GM23338 (cell line): ENCODE measurements at regions not wholly inside any gene's neighbourhood (a gene's known extent, or its start where the extent isn't known, plus 50 kb on each side); places are given as distances from the start of the nearest gene placed in this dataset.

Experiments
- ATAC-seq: fragments of 200-7000 bp; cut with Tn5 transposase; 3 replicates; pipeline ENCODE4 v1.9.1; 2020
- DNase-seq: peaks from one replicate; pipeline ENCODE4 v3.0.0-alpha.2; 2015; ENCODE audit warnings: low spot score
- H2AFZ ChIP-seq: fragments of 200-600 bp; sonication (generic); 2 replicates; pipeline ENCODE4 v1.8.0; 2016; ENCODE audit warnings: antibody characterized with exemption, mild to moderate bottlenecking, moderate library complexity
- H3F3A ChIP-seq: fragments of 200-600 bp; sonication (generic); replicated peaks from 2 replicates; pipeline ENCODE4 v1.8.0; 2017; ENCODE audit warnings: antibody characterized with exemption, mixed run types, low read depth
- H3K27ac ChIP-seq: fragments of 200-600 bp; sonication (generic); 2 replicates; pipeline ENCODE4 v1.6.1; 2016; ENCODE audit warnings: low read depth
- H3K27me3 ChIP-seq: fragments of 200-600 bp; sonication (generic); 2 replicates; pipeline ENCODE4 v1.8.0; 2016; ENCODE audit warnings: mild to moderate bottlenecking, mixed run types, moderate library complexity; ENCODE audit not compliant: insufficient read depth
- H3K36me3 ChIP-seq: fragments of 200-600 bp; sonication (generic); 2 replicates; pipeline ENCODE4 v1.8.0; 2016; ENCODE audit warnings: mild to moderate bottlenecking; ENCODE audit not compliant: insufficient read depth
- H3K4me1 ChIP-seq: fragments of 200-600 bp; sonication (generic); 2 replicates; pipeline ENCODE4 v1.8.0; 2016; ENCODE audit warnings: mild to moderate bottlenecking, moderate library complexity; ENCODE audit not compliant: insufficient read depth
- H3K4me2 ChIP-seq: fragments of 200-600 bp; sonication (generic); 2 replicates; pipeline ENCODE4 v1.7.1; 2017; ENCODE audit warnings: mixed run types
- H3K4me3 ChIP-seq: fragments of 200-600 bp; sonication (generic); 2 replicates; pipeline ENCODE4 v1.6.1; 2016; ENCODE audit warnings: mixed run types
- H3K79me2 ChIP-seq: fragments of 200-600 bp; sonication (generic); replicated peaks from 2 replicates; pipeline ENCODE4 v1.8.0; 2017; ENCODE audit warnings: mild to moderate bottlenecking; ENCODE audit not compliant: insufficient read depth
- H3K9me2 ChIP-seq: fragments of 200-600 bp; sonication (generic); 2 replicates; pipeline ENCODE4 v1.8.0; 2017; ENCODE audit not compliant: insufficient read depth
- H4K20me1 ChIP-seq: fragments of 200-600 bp; sonication (generic); replicated peaks from 2 replicates; pipeline ENCODE4 v1.8.0; 2017; ENCODE audit warnings: mild to moderate bottlenecking; ENCODE audit not compliant: insufficient read depth
- H3K27ac Mint-ChIP-seq: 2 replicates; pipeline ENCODE4 v1.8.0; 2020; ENCODE audit warnings: inconsistent platforms, mild to moderate bottlenecking, moderate library complexity, mixed read lengths
- H3K27me3 Mint-ChIP-seq: 3 replicates; pipeline ENCODE4 v1.8.0; 2022; ENCODE audit warnings: low read depth, mild to moderate bottlenecking, moderate library complexity, mixed read lengths, inconsistent platforms; ENCODE audit not compliant: insufficient read depth, poor library complexity
- H3K36me3 Mint-ChIP-seq: 3 replicates; pipeline ENCODE4 v1.8.0; 2021; ENCODE audit warnings: low read depth, mild to moderate bottlenecking, inconsistent platforms, moderate library complexity, mixed read lengths
- H3K4me1 Mint-ChIP-seq: 3 replicates; pipeline ENCODE4 v1.8.0; 2020; ENCODE audit warnings: mild to moderate bottlenecking, inconsistent platforms, mixed read lengths
- H3K4me3 Mint-ChIP-seq: 3 replicates; pipeline ENCODE4 v1.8.0; 2021; ENCODE audit warnings: moderate library complexity, mild to moderate bottlenecking, inconsistent platforms, mixed read lengths
- H3K9me3 Mint-ChIP-seq: 3 replicates; pipeline ENCODE4 v1.8.0; 2020; ENCODE audit warnings: moderate library complexity, mild to moderate bottlenecking, inconsistent platforms, mixed read lengths
- EZH2 ChIP-seq: fragments of 200-600 bp; sonication (generic); IDR thresholded peaks from one replicate; pipeline ENCODE4 v1.8.0; 2017; ENCODE audit warnings: antibody characterized with exemption, mild to moderate bottlenecking, low read depth; ENCODE audit not compliant: unreplicated experiment
- EZH2phosphoT487 ChIP-seq: fragments of 200-600 bp; sonication (generic); IDR thresholded peaks from one replicate; pipeline ENCODE4 v1.8.1; 2018; ENCODE audit warnings: antibody characterized with exemption; ENCODE audit not compliant: unreplicated experiment
- JUNB ChIP-seq: IDR thresholded peaks from one replicate; pipeline ENCODE4 v1.6.1; 2016; ENCODE audit warnings: antibody characterized with exemption; ENCODE audit not compliant: unreplicated experiment
- NANOG ChIP-seq: IDR thresholded peaks from 2 replicates; pipeline ENCODE4 v1.6.1; 2016; ENCODE audit warnings: antibody characterized with exemption, borderline replicate concordance
- POLR2AphosphoS5 ChIP-seq: IDR thresholded peaks from 2 replicates; pipeline ENCODE4 v1.6.1; 2016; ENCODE audit warnings: antibody characterized with exemption, low read depth
- STAT1 ChIP-seq: IDR thresholded peaks from one replicate; pipeline ENCODE4 v1.6.1; 2016; ENCODE audit warnings: antibody characterized with exemption; ENCODE audit not compliant: unreplicated experiment
- ZNF462 ChIP-seq: fragments of 250-450 bp; sonication (Bioruptor Pico); IDR thresholded peaks from 2 replicates; pipeline ENCODE4 v1.5.0; 2020; ENCODE audit warnings: mild to moderate bottlenecking, moderate library complexity
- TF ChIP-seq, protein P1 (sequence below), 2 experiments: fragments of 200-600 bp in 1 of 2; sonication (generic) in 1 of 2; conservative IDR thresholded peaks; 2 replicates each; pipeline versions ENCODE4 v1.5.1 to v1.6.1; 2016 to 2017; ENCODE audit warnings: antibody characterized with exemption in 2 of 2, low read depth in 2 of 2, mild to moderate bottlenecking in 2 of 2, moderate library complexity in 1 of 2

DNA sequence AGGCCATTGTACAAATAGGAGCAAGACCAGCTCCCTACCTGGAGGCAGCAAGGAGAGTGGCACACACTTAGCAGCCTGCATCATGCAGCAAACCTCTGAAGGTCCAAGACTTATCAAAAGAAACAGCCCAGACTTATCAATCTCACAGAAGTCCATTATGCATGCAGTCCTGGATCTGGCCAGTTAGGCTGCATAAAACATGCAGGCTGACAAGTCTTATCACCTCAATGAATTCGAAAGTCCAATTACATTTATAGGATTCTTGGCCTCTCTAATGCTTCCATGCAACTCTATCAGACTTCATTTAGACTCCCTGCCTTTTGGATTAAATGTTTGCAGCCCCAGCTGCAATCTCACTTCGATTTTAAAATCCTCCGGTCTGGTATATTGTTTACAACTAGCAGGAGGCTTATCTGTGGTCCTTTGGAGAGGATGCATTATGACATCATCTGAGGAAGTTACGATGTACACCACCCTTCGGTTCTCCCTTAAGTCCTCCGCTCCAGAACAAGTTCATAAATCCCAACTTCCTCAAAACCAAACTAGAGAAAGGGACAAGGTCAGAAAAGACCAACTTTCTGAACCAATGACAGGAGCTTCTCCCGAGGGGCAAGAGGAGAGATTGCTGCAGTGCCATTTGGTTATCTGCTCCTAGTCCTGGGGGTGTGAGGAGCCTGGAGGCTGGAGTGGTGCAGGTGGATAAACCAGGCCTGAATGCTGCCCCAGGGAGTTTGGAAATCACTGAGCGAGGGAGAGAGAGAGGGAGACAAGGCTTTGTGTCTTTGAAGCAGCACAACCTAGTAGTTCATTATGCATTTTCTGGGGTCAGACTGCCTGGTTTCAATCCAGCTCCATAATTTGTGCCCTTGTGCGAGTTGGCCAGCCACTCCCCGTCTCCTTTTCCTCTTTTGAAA, 313.9 kb downstream of the TLE1 start:
- Histone ChIP-seq H3F3A (no peaks in the 10 kb centered on the region), H3K9me2 (no peaks in the 10 kb centered on the region), H3K4me3 (no peak overlapping the region), H3K4me1 (0 out of 2 replicates have a peak, but pooled peaks cover 7% of the 10 kb centered on the region), H3K27me3 (no peaks in the 10 kb centered on the region), H3K4me2 (no peak overlapping the region), H2AFZ (peak overlapping the region; percentile 72), H3K79me2 (no peaks in the 10 kb centered on the region), H4K20me1 (no peaks in the 10 kb centered on the region), H3K36me3 (no peaks in the 10 kb centered on the region), H3K27ac (no peak overlapping the region)
- ATAC-seq (no peak), DNase-seq (no peak)
- Mint-ChIP-seq H3K4me3 (no peak overlapping the region), H3K36me3 (no peaks in the 10 kb centered on the region), H3K4me1 (peaks cover 19% of the 10 kb centered on the region), H3K9me3 (no peaks in the 10 kb centered on the region), H3K27me3 (peaks cover 2% of the 10 kb centered on the region), H3K27ac (no peak overlapping the region)
- TF ChIP-seq JUNB (no peak), POLR2AphosphoS5 (no peak), STAT1 (no peak), EZH2 (no peak), NANOG (no peak), EZH2phosphoT487 (no peak)
- TF ChIP-seq, protein P1, sequence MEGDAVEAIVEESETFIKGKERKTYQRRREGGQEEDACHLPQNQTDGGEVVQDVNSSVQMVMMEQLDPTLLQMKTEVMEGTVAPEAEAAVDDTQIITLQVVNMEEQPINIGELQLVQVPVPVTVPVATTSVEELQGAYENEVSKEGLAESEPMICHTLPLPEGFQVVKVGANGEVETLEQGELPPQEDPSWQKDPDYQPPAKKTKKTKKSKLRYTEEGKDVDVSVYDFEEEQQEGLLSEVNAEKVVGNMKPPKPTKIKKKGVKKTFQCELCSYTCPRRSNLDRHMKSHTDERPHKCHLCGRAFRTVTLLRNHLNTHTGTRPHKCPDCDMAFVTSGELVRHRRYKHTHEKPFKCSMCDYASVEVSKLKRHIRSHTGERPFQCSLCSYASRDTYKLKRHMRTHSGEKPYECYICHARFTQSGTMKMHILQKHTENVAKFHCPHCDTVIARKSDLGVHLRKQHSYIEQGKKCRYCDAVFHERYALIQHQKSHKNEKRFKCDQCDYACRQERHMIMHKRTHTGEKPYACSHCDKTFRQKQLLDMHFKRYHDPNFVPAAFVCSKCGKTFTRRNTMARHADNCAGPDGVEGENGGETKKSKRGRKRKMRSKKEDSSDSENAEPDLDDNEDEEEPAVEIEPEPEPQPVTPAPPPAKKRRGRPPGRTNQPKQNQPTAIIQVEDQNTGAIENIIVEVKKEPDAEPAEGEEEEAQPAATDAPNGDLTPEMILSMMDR (conservative IDR thresholded peaks at IDR 0.05; ENCODE audit: low read depth in 2 of 2), result no peak

GRCh38 chr9:81374459-81375186, 314.7 kb downstream of the TLE1 start:
- TF ChIP-seq ZNF462 (CRISPR knock-in tag), result no peak
- Histone ChIP-seq H3K4me1 (0 out of 2 replicates have a peak, but pooled peaks cover 7% of the 10 kb centered on the region), H3K27me3 (no peaks in the 10 kb centered on the region), H2AFZ (peak overlapping the region; percentile 72), H3K36me3 (no peaks in the 10 kb centered on the region), H3K79me2 (no peaks in the 10 kb centered on the region), H3K4me2 (no peak overlapping the region), H3K27ac (no peak overlapping the region), H4K20me1 (no peaks in the 10 kb centered on the region), H3K4me3 (no peak overlapping the region), H3F3A (no peaks in the 10 kb centered on the region), H3K9me2 (no peaks in the 10 kb centered on the region)
- Mint-ChIP-seq H3K27ac (no peak overlapping the region), H3K4me1 (peaks cover 19% of the 10 kb centered on the region), H3K36me3 (no peaks in the 10 kb centered on the region), H3K27me3 (peaks cover 2% of the 10 kb centered on the region), H3K9me3 (no peaks in the 10 kb centered on the region), H3K4me3 (no peak overlapping the region)
- no peak for ATAC-seq
- no peak for DNase-seq
